SK-N-MC (cell line): ENCODE measurements at regions not wholly inside any gene's neighbourhood (a gene's known extent, or its start where the extent isn't known, plus 50 kb on each side); places are given as distances from the start of the nearest gene placed in this dataset.

Source experiments
- DNase-seq: peaks from one replicate; pipeline ENCODE4 v3.0.0-alpha.2; 2011; ENCODE audit warnings: low read depth, low spot score
- H3K27ac ChIP-seq: fragments of 200-600 bp; sonication (generic); 2 replicates; pipeline ENCODE4 v1.5.1; 2016; ENCODE audit warnings: mixed run types
- H3K36me3 ChIP-seq: fragments of 200-600 bp; sonication (generic); 2 replicates; pipeline ENCODE4 v1.6.1; 2017; ENCODE audit warnings: antibody characterized with exemption, low read length, mixed read lengths; ENCODE audit not compliant: insufficient read depth
- H3K4me3 ChIP-seq: fragments of 200-600 bp; sonication (generic); 2 replicates; pipeline ENCODE4 v1.5.1; 2016
- H3K9ac ChIP-seq: fragments of 200-600 bp; sonication (generic); 2 replicates; pipeline ENCODE4 v1.8.0; 2017; ENCODE audit warnings: mixed run types, mixed read lengths; ENCODE audit not compliant: insufficient read length
- H3K9me3 ChIP-seq: fragments of 200-600 bp; sonication (generic); 2 replicates; pipeline ENCODE4 v1.6.1; 2017; ENCODE audit warnings: low read depth, mild to moderate bottlenecking, antibody characterized with exemption, low read length, moderate library complexity, mixed read lengths
- EZH2 ChIP-seq: fragments of 200-600 bp; sonication (generic); IDR thresholded peaks from one replicate; pipeline ENCODE4 v1.6.1; 2017; ENCODE audit warnings: antibody characterized with exemption
- FOXP2 ChIP-seq: optimal IDR thresholded peaks from 2 replicates; pipeline ENCODE3; 2011; ENCODE audit warnings: mild to moderate bottlenecking, moderate library complexity; ENCODE audit not compliant: insufficient read depth; ENCODE audit errors: extremely low read length, control extremely low read depth
- POLR2AphosphoS5 ChIP-seq: IDR thresholded peaks from 2 replicates; pipeline ENCODE4 v1.6.1; 2012; ENCODE audit warnings: mild to moderate bottlenecking, low read depth, low read length, borderline replicate concordance

- H3K9ac ChIP-seq, result no peak overlapping the region
- no peaks in the 10 kb centered on the region for H3K36me3 ChIP-seq
- no peak overlapping the region for H3K4me3 ChIP-seq
- H3K9me3 ChIP-seq, result no peaks in the 10 kb centered on the region
- DNase-seq, result no peak
- no peak for TF ChIP-seq EZH2
- TF ChIP-seq POLR2AphosphoS5, result no peak
- no peak for TF ChIP-seq FOXP2
- no peak overlapping the region for H3K27ac ChIP-seq
Observed at GRCh38 chr9:79264041-79264440, 307.7 kb upstream of the TLE4 start.

- TF ChIP-seq EZH2 (no peak), FOXP2 (no peak), POLR2AphosphoS5 (no peak)
- DNase-seq, result no peak
- Histone ChIP-seq H3K36me3 (no peaks in the 10 kb centered on the region), H3K27ac (no peak overlapping the region), H3K4me3 (no peak overlapping the region), H3K9me3 (no peaks in the 10 kb centered on the region), H3K9ac (no peak overlapping the region)
Observed at GRCh38 chr9:79264511-79265355, 307.0 kb upstream of the TLE4 start.

GRCh38 chr9:79266986-79267385, 304.8 kb upstream of the TLE4 start:
- no peaks in the 10 kb centered on the region for H3K9me3 ChIP-seq
- H3K4me3 ChIP-seq, result no peak overlapping the region
- TF ChIP-seq EZH2 (no peak), POLR2AphosphoS5 (no peak), FOXP2 (no peak)
- H3K36me3 ChIP-seq, result no peaks in the 10 kb centered on the region
- DNase-seq, result no peak
- H3K27ac ChIP-seq, result no peak overlapping the region
- no peak overlapping the region for H3K9ac ChIP-seq

GRCh38 chr9:79268806-79269205, 303.0 kb upstream of the TLE4 start:
- Histone ChIP-seq H3K36me3 (no peaks in the 10 kb centered on the region), H3K27ac (no peak overlapping the region), H3K9ac (no peak overlapping the region), H3K9me3 (no peaks in the 10 kb centered on the region), H3K4me3 (no peak overlapping the region)
- TF ChIP-seq POLR2AphosphoS5, result no peak
- no peak for TF ChIP-seq EZH2
- no peak for TF ChIP-seq FOXP2
- no peak for DNase-seq

- no peaks in the 10 kb centered on the region for H3K9me3 ChIP-seq
- DNase-seq, result no peak
Observed at GRCh38 chr9:79273311-79273710, 298.5 kb upstream of the TLE4 start.

GRCh38 chr9:79279356-79279755, 292.4 kb upstream of the TLE4 start:
- H3K36me3 ChIP-seq, result no peaks in the 10 kb centered on the region
- TF ChIP-seq EZH2, result no peak
- no peak for TF ChIP-seq POLR2AphosphoS5
- no peak for TF ChIP-seq FOXP2
- no peak overlapping the region for H3K4me3 ChIP-seq
- H3K9ac ChIP-seq, result no peak overlapping the region
- H3K27ac ChIP-seq, result no peak overlapping the region
- H3K9me3 ChIP-seq, result no peaks in the 10 kb centered on the region
- DNase-seq, result no peak

More at GRCh38 chr9:79273311-79273710, 298.5 kb upstream of the TLE4 start:
- H3K4me3 ChIP-seq, result no peak overlapping the region
- no peak for TF ChIP-seq EZH2
- TF ChIP-seq FOXP2, result no peak
- no peak for TF ChIP-seq POLR2AphosphoS5
- H3K36me3 ChIP-seq, result no peaks in the 10 kb centered on the region
- H3K9ac ChIP-seq, result no peak overlapping the region
- no peak overlapping the region for H3K27ac ChIP-seq

- Histone ChIP-seq H3K36me3 (no peaks in the 10 kb centered on the region), H3K27ac (no peak overlapping the region), H3K4me3 (no peak overlapping the region), H3K9ac (no peak overlapping the region), H3K9me3 (no peaks in the 10 kb centered on the region)
- DNase-seq, result no peak
- TF ChIP-seq FOXP2, result no peak
- TF ChIP-seq EZH2, result no peak
- TF ChIP-seq POLR2AphosphoS5, result no peak
Observed at GRCh38 chr9:79280691-79281090, 291.1 kb upstream of the TLE4 start.

GRCh38 chr9:79284081-79284480, 287.7 kb upstream of the TLE4 start:
- no peaks in the 10 kb centered on the region for H3K9me3 ChIP-seq
- TF ChIP-seq POLR2AphosphoS5 (no peak), EZH2 (no peak), FOXP2 (no peak)
- no peak overlapping the region for H3K27ac ChIP-seq
- no peak overlapping the region for H3K4me3 ChIP-seq
- H3K9ac ChIP-seq, result no peak overlapping the region
- no peak for DNase-seq
- no peaks in the 10 kb centered on the region for H3K36me3 ChIP-seq
